Jurkat, Clone E6-1 (cell line): ENCODE measurements at regions not wholly inside any gene's neighbourhood (a gene's known extent, or its start where the extent isn't known, plus 50 kb on each side); places are given as distances from the start of the nearest gene placed in this dataset.
"Not testable (repeated sequence)": the region's sequence is repeated elsewhere in the genome, so short reads cannot be mapped to it uniquely, and the experiment has no call there.

Experiments
- DNase-seq: peaks from one replicate; pipeline ENCODE4 v3.0.0-alpha.2; 2011; ENCODE audit warnings: low read depth, low spot score
- H3K4me3 ChIP-seq: 2 replicates; pipeline ENCODE4 v1.5.1; 2011; ENCODE audit warnings: mild to moderate bottlenecking, low read length, control low read depth, moderate library complexity

GRCh38 chr3:4125576-4125975, 177.6 kb upstream of the SETMAR start:
- no peak for DNase-seq
- H3K4me3 ChIP-seq = no peak overlapping the region

DNA sequence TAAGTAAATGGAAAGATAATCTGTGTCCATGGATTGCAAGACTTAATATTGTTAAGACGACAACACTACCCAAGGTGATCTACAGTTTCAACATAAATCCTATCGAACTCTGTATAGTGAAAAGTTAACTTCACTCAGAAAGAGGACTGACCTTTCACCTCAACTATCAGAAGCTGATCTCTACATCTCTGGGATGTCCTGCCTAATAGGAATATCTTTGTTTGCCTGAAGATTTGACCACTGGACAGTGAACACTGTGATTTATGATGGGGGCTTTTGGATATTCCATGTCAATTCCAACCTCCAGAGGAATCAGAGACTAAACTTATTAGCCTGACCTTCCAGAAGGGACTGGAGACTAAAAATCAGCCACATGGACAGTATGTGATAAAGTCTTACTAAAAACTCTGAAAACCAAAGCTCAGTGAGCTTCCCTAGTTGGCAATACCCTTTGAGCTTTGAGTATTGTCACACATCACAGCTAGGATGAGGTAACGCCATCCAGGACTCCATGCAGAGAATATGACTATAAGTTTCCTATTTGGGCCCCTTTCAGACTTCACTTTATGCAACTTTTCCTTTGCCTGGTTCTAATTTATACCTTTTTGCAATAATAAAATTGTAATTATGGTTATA, 164.9 kb upstream of the SETMAR start:
- H3K4me3 ChIP-seq = no peak overlapping the region
- DNase-seq = no peak

DNA sequence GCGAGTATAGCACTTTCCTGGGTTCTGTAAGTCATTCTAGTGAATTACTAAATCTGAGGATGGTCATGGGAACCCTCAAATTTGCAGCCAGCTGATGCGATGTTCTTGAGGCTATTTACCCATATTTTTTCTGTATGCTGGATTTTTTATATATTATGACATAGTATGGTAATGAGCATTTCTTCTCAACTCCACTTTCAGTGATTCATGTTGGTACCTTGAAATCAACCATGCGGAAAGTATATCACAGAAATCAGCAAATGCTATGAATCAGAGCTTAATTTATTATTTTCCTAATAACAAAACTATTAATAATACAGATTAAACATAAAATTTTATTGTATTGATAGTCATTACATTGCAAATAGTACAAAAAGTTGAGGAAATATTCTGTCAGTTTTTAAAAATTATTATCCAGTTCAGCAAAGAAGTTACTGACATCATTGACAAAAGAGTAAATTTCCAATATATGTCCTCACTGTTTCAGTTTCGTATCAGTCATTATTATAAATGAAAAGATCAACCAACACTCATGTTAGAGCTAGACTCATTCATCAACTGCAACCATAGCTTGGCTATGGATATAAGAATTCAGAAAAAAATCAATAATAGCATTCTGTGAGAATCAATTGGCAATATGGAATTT, 164.3 kb upstream of the SETMAR start:
- DNase-seq = no peak
- no peak overlapping the region for H3K4me3 ChIP-seq

GRCh38 chr3:4139462-4140140, 163.6 kb upstream of the SETMAR start:
- no peak for DNase-seq
- H3K4me3 ChIP-seq = no peak overlapping the region

DNA sequence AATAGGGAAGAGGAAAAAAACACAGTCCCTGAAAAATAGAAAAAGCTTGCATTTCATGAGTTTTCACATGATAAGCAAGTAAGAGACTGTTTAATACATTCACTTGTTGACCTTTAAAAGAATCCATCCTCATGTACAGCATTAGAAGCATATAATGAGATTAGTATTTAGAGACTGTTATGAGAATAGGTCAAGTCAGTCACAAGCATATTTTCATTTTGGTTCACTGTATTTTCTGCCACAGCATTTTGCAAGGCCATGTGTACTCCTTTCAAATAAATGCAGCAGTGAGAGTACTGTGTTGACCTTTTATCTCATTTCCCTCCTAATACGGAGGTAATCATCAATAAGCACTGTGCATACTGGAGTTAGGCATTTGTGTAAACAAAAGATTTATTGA, 162.2 kb upstream of the SETMAR start:
- DNase-seq = no peak
- H3K4me3 ChIP-seq = no peak overlapping the region

- DNase-seq = no peak
- no peak overlapping the region for H3K4me3 ChIP-seq
Observed at GRCh38 chr3:4147556-4148118, 155.5 kb upstream of the SETMAR start.

GRCh38 chr3:4149296-4149695, 153.9 kb upstream of the SETMAR start:
- DNase-seq = no peak
- no peak overlapping the region for H3K4me3 ChIP-seq

- no peak for DNase-seq
- H3K4me3 ChIP-seq = no peak overlapping the region
Observed at GRCh38 chr3:4150816-4151215, 152.4 kb upstream of the SETMAR start.

- no peak for DNase-seq
- H3K4me3 ChIP-seq = no peak overlapping the region
Observed at GRCh38 chr3:4151859-4152258, 151.3 kb upstream of the SETMAR start.

DNA sequence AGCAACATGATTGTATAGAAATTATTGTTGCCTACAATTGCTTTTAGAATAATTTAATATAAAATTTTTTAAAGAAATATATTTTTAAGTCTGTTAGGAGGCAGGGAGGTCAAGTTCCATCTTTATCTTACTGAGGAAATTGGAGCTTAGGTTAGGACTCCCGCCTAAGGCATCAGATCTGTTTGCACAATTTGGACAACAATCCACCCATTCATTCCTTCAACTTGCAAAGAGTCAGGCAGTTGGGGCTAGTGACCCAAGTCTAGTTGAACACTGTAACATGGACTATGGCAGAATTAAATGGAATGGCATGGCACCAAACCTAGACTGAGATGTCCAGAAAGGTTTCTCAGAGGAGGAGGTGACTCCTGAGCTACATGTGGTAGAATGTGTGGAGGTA, 149.4 kb upstream of the SETMAR start:
- H3K4me3 ChIP-seq = no peak overlapping the region
- no peak for DNase-seq

DNA sequence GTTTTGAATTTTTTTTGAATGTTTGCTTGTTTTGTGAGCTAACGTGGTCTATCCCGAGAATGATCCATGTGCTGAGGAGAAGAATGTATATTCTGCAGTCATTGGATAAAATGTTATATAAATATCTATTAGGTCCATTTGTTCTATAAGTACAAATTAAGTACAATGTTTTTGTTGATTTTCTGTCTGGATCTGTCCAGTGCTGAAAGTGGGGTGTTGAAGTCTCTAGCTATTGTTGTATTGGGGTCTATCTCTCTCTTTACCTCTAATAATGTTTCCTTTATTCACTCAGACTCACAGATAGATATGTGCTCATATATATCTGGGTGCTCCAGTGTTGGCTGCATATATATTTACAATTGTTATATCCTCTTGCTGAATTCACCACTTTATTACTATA, 144.8 kb upstream of the SETMAR start:
- H3K4me3 ChIP-seq = no peak overlapping the region
- no peak for DNase-seq

GRCh38 chr3:4162096-4162495, 141.1 kb upstream of the SETMAR start:
- H3K4me3 ChIP-seq = no peak overlapping the region
- DNase-seq = no peak

- DNase-seq = no peak
- H3K4me3 ChIP-seq = no peak overlapping the region
Observed at GRCh38 chr3:4163011-4163410, 140.2 kb upstream of the SETMAR start.

DNA sequence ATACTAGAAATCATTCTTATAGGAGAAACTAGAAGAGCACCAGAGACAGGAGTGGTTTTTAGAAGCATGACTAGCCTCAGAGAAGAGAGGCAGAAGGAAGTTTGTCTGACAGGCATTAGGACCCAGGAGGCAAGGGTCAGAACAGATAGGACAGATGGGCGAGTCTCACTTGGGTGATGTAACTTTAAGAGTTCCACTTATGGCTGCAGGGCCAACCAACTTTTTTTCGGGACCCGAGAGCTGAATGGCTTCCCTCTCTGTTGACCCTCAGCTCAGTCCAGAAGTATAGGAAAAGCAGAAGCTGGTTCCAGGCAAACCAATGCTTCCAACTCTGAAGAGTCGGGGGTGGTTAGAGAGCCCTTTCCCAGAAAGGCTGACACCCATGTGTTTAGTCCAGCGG, 136.6 kb upstream of the SETMAR start:
- DNase-seq = no peak
- no peak overlapping the region for H3K4me3 ChIP-seq

DNA sequence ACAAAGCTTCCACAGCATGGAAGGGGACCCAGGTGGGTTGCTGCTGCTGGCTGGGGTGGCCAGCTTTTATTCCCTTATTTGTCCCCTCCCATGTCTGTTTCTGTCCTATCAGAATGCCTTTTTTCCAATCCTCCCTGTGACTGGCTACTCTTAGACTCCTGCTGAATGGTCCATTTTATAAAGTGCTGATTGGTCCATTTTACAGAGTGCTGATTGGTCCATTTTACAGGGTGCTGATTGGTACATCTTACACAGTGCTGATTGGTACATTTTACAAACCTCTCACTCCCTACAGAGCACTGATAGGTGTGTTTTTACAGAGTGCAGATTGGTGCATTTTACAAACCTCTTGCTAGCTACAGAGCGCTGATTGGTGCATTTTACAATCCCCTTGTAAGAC, 135.9 kb upstream of the SETMAR start:
- H3K4me3 ChIP-seq, DNase-seq: not testable (repeated sequence)

DNA sequence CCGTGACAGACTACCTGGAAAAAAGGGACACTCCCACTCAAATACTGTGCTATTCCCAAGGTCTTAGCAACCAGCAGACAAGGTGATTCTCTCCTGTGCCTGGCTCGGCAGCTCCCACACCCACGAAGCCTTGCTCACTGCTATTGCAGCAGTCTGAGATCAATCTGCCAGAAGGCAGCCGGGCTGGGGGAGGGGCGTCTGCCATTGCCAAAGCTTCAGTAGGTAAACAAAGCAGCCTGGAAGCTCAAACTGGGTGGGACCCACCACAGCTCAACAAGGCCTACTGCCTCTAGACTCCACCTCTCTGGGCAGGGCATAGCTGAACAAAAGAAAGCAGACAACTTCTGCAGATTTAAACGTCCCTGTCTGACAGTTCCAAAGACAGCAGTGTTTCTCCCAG, 128.4 kb upstream of the SETMAR start:
- no peak overlapping the region for H3K4me3 ChIP-seq
- no peak for DNase-seq

GRCh38 chr3:4191971-4192370, 111.2 kb upstream of the SETMAR start:
- H3K4me3 ChIP-seq = no peak overlapping the region
- DNase-seq = no peak

DNA sequence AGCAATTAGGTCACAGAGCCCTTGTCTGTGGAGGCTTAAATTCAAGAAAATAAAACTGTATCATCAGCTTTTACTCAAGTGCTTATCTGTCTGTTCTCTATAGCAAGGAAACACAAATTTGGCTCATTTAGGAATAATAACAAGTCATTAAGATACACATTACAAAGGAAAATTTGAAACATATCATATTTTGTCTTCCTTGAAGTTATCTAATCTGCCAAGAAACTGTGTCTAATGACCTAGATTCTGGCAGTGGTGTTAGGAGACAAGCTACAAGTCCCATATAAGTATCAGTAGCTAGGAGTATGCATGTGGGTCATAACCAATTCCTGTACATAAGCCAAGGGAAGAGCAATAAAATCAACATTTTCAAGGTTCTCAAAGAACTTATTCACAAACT, 108.2 kb upstream of the SETMAR start:
- no peak for DNase-seq
- no peak overlapping the region for H3K4me3 ChIP-seq

- DNase-seq = no peak
- H3K4me3 ChIP-seq = no peak overlapping the region
Observed at GRCh38 chr3:4196506-4197147, 106.5 kb upstream of the SETMAR start.

DNA sequence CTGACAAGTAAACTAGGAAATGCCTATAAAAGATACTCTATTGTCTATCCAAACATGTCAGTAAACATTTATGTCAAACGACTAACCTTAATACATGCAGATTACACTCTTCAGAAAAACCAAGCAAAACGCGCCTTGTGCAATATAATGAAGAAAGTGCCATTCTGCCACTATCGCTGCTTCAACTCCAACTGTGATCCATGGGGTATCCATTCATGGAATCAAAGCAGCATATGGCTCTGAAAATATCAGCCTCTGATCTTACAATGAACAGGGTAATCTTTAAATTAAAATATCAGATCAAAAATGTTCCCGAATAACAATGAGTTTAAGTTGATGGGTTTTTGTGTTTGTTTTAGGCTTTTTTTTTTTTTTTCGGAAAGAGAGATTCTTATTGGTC, 105.5 kb upstream of the SETMAR start:
- H3K4me3 ChIP-seq = no peak overlapping the region
- DNase-seq = no peak
